ENCODE measurements at regions not wholly inside any gene's neighbourhood (a gene's known extent, or its start where the extent isn't known, plus 50 kb on each side); places are given as distances from the start of the nearest gene placed in this dataset.

GRCh38 chr13:22235950-22236290, 565.0 kb downstream of the FGF9 start:
- CTCF ChIA-PET = interaction anchor here (0.6 kb wide), 1 partner anchor 32 kb away, joined by 3 read pairs; no protein-coding TSS in a partner anchor
- POLR2A ChIA-PET = no interaction called here

GRCh38 chr13:22238269-22238668, 567.4 kb downstream of the FGF9 start:
- peaks cover 2% of the 10 kb centered on the region for H3K27me3 ChIP-seq (ENCODE audit: control insufficient read depth, insufficient read depth, low read length)
- CTCF ChIA-PET = interaction anchor here (0.7 kb wide), 1 partner anchor 38 kb away, joined by 3 read pairs; no protein-coding TSS in a partner anchor
- H3K27ac ChIP-seq (ENCODE audit: low read depth, low read length) = no peak overlapping the region
- no peak overlapping the region for H3K4me3 ChIP-seq (ENCODE audit: low read depth, low read length)
- POLR2A ChIA-PET = no interaction called here
- peaks cover 3% of the 10 kb centered on the region; the same call in 1 of the 2 replicates for H3K9me3 ChIP-seq (ENCODE audit: control insufficient read depth, insufficient read depth, low read length)
- no peak for DNase-seq (ENCODE audit: low read depth, low spot score)
- TF ChIP-seq CTCF (IDR thresholded peaks at IDR 0.05; ENCODE audit: low read depth, low read length) = no peak

More at GRCh38 chr13:22235950-22236290, 565.0 kb downstream of the FGF9 start:
- Histone ChIP-seq H3K27ac (ENCODE audit: low read depth, low read length) (no peak overlapping the region), H3K4me3 (ENCODE audit: low read depth, low read length) (no peak overlapping the region), H3K9me3 (ENCODE audit: control insufficient read depth, insufficient read depth, low read length) (peaks cover 3% of the 10 kb centered on the region; the same call in 1 of the 2 replicates), H3K27me3 (ENCODE audit: control insufficient read depth, insufficient read depth, low read length) (no peaks in the 10 kb centered on the region)
- no peak for TF ChIP-seq CTCF (IDR thresholded peaks at IDR 0.05; ENCODE audit: low read depth, low read length)
- no peak for DNase-seq (ENCODE audit: low read depth, low spot score)

- CTCF ChIA-PET = interaction anchor here (0.6 to 0.9 kb wide), 2 partner anchors 226 to 602 kb away, joined by 3 to 4 read pairs; no protein-coding TSS in a partner anchor
- no peak for TF ChIP-seq CTCF (IDR thresholded peaks at IDR 0.05; ENCODE audit: low read depth, low read length)
Measured at GRCh38 chr13:22240716-22241115, 569.8 kb downstream of the FGF9 start.

GRCh38 chr13:22243469-22244163, 572.7 kb downstream of the FGF9 start:
- ChIA-PET POLR2A (no interaction called here), CTCF (no interaction called here)
- H3K9me3 ChIP-seq (ENCODE audit: control insufficient read depth, insufficient read depth, low read length) = peaks cover 3% of the 10 kb centered on the region; the same call in 1 of the 2 replicates
- H3K4me3 ChIP-seq (ENCODE audit: low read depth, low read length) = no peak overlapping the region
- no peak overlapping the region for H3K27ac ChIP-seq (ENCODE audit: low read depth, low read length)
- no peak for TF ChIP-seq CTCF (IDR thresholded peaks at IDR 0.05; ENCODE audit: low read depth, low read length)
- DNase-seq (ENCODE audit: low read depth, low spot score) = no peak
- H3K27me3 ChIP-seq (ENCODE audit: control insufficient read depth, insufficient read depth, low read length) = peaks cover 2% of the 10 kb centered on the region

More at GRCh38 chr13:22240716-22241115, 569.8 kb downstream of the FGF9 start:
- Histone ChIP-seq H3K9me3 (ENCODE audit: control insufficient read depth, insufficient read depth, low read length) (peaks cover 3% of the 10 kb centered on the region; the same call in 1 of the 2 replicates), H3K27ac (ENCODE audit: low read depth, low read length) (no peak overlapping the region), H3K27me3 (ENCODE audit: control insufficient read depth, insufficient read depth, low read length) (peaks cover 2% of the 10 kb centered on the region), H3K4me3 (ENCODE audit: low read depth, low read length) (no peak overlapping the region)
- POLR2A ChIA-PET = no interaction called here
- DNase-seq (ENCODE audit: low read depth, low spot score) = no peak

- Histone ChIP-seq H3K9me3 (ENCODE audit: control insufficient read depth, insufficient read depth, low read length) (peaks cover 6% of the 10 kb centered on the region; the same call in 1 of the 2 replicates), H3K27ac (ENCODE audit: low read depth, low read length) (no peak overlapping the region), H3K4me3 (ENCODE audit: low read depth, low read length) (no peak overlapping the region), H3K27me3 (ENCODE audit: control insufficient read depth, insufficient read depth, low read length) (no peaks in the 10 kb centered on the region)
- ChIA-PET CTCF (interaction anchor here (1.0 kb wide), 1 partner anchor 26 kb away, joined by 3 read pairs; no protein-coding TSS in a partner anchor), POLR2A (no interaction called here)
- no peak for TF ChIP-seq CTCF (IDR thresholded peaks at IDR 0.05; ENCODE audit: low read depth, low read length)
- DNase-seq (ENCODE audit: low read depth, low spot score) = no peak
Measured at GRCh38 chr13:22252281-22252830, 581.5 kb downstream of the FGF9 start.

Measured in AG04450 (cell line).